Activated CD4-positive, CD25-positive, alpha-beta regulatory T cell treated with anti-CD3 and anti-CD28 coated beads, Interleukin-2, amount 50 U/mL, for 16 hours (primary cell): ENCODE measurements at regions not wholly inside any gene's neighbourhood (a gene's known extent, or its start where the extent isn't known, plus 50 kb on each side); places are given as distances from the start of the nearest gene placed in this dataset.

Source experiments
- DNase-seq: peaks from one replicate; pipeline ENCODE4 v3.0.0-alpha.2; 2020; ENCODE audit warnings: low read depth, low spot score

DNA sequence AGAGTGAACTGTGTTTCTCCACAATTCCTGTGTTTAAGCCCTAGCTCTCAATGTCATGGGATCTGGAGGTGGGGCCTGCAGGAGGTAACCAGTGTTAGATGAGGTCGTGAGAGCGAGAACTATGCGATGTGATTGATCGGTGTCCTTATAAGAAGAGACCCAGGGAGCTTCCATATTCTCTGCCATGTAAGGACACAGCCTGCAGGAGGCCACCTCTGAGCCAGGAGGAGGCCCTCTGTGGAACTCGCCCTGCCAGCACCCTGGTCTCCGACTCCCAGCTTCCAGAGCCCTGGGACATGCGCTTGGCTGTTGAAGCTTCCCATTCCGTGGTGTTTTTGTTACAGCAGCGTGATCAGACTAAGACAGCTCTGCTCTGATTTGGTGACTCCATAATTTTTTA, 255.4 kb downstream of the IRX2 start:
- no peak for DNase-seq

DNA sequence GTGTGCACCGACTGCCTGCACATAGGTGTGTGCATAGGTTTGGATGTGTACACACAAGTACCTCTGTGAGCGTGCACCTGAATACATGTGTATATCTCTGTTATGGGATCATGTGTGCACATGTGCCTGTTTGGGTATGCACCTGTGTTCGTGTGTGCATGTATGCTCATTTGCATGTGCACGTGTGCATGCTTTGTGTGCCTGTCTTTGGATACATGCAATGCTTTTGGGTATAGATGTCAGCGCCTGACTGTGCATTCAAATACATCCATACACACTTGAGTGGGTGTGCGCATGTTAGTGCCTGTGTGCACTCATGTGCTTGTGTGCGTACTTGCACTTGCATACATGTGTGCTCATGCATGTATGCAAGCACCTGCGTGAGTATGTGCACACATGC, 258.1 kb downstream of the IRX2 start:
- DNase-seq, result no peak

DNA sequence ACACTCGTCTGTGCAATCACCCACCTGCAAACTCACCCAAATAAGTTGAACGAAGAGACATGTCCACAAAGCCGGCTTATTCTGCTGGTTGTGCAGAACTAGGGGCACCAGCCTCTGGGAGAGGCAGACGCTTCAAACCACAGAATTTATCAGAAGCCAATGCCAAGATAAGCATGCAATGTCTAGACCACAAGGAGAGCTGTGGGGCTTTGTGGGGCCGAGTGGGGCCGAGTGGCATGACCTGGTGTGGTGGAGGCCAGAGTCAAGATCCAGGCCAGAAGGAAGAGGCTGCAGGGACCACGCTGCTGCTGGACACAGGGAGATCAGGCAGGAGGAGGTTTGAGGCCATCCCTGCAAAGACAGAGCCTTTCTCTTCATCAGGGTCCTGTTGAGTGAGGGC, 259.0 kb downstream of the IRX2 start:
- DNase-seq, result no peak

DNA sequence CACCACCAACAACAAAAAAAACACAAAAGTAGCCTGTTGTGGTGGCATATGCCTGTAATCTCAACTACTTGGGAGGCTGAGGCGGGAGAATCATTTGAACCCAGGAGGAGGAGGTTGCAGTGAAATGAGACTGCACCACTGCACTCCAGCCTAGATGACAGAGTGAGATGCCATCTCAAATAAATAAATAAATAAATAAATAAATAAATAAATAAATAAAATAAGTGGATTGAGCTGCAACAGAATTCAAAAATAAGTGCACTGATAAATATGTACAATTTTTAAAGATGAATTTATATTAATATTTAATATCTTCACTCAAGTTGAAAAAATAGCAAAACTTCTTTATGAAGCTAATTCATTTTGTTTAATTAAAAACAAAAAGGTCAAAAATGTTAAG, 259.6 kb downstream of the IRX2 start:
- DNase-seq, result no peak

DNA sequence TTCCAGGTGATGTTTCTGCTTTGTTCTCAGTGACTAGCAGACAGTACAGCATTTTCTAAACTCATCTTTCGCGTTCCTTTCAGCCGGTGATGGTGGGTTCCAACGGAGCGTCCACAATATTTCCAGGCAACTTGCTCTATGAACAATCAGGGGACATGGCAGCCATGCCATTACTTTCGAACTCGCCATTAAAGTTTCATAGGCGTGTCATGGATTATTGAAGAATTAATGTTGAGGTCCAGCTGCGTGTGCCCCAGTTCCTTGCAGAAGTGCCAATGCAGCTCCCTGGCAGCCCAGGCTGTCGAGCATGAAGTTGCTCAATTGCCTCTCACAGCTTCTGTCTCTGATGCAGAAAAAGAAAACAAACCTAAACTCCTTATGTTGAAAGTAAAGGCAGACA, 262.2 kb downstream of the IRX2 start:
- DNase-seq, result no peak

DNA sequence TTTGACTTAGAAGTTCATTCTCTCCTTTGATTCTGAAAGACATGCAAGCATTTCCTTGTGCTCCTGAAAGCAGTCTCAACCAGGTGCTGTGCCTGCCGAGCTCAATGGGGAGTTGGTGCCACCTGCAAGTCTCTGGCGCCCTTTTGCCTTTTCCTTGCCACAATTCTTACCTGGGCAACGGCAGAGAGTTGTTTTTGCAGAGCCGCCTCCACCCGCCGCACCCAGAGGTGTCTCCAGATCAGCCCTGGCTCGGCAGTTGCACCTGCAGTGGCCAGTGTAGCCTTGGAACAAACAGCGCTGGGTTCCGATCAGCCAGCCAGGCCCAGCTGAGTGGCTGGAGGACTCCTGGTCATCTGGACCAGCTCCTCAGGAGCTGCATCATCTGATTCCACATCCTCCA, 262.9 kb downstream of the IRX2 start:
- no peak for DNase-seq

DNA sequence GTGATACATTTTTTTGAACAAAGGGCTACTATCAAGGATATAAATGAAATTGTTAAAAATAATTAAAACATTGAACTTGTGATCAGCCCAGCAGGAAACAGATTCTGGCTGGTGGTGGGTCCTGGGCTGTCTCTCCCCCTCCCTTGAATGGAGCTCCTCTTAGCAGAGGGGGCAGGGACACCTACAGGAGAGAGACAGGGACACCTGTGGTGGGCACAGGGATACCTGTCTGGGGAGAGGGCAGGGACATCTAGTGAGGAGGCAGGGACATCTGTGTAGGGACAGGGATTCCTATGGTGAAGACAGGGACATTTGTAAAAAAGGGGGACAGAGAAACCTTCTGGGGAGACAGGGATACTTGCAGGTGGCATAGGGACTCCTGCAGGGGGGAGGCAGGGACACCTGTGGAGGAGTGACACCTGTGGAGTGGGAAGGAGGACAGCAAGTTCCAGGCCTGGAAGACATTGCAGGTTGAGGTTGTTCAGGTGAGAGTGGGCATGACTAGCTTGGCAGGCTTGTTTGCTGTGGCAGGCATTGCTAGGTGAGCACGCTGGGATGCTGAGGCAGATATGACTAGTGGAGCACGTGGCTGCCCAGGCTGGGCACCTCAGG, 264.2 kb downstream of the IRX2 start:
- no peak for DNase-seq

DNA sequence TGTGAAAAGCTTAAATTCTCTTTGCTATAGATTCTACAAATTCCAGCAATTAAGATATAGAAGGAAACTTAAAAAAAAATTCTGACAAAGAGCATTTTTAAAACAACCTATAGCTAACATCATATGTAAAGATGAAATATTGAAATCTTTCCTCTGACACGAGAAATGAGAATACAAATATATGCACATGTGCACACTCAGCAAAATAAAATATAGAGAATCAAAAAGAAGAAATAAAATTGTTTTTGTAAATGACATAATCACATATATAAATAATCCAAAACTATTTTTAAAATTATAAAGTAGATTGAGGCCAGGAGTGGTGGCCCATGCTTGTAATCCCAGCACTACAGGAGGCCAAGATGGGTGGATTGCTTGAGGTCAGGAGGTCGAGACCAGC, 265.1 kb downstream of the IRX2 start:
- no peak for DNase-seq

DNA sequence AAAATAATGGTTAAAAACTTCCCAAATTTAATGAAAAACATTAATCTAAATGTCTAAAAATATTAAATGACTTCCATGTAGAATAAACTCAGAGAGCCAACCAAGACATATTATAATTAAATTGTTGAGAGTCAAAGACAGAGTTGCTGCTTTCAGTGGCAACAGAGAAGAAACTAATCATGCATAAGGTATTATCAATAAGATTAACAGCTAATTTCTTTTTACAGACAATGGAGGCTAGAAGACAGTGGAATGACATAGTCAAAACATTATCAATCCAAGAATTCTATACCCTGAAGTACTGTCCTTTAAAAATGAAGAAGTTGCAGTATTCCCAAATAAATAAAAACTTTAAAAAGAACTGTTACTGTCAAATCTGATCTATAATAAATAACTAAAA, 268.7 kb downstream of the IRX2 start:
- no peak for DNase-seq

DNA sequence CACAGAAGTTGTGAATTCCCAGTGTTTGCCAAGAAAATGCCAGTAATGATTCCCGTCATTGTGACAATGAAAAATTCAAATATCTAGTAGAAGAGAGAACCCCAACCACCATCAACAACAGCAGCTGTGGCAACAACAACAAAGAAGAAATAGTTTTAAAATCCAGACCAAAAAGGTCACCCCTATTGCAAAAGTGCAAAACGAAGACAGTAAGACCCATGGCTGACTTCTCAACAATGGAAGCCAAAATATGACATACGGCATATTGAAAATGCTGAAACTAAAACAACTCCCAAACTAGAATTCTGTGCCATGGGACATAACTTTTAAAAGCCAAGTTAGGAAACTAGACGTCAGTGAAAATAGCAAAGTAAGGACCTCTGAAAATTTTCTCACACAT, 270.6 kb downstream of the IRX2 start:
- DNase-seq, result no peak

DNA sequence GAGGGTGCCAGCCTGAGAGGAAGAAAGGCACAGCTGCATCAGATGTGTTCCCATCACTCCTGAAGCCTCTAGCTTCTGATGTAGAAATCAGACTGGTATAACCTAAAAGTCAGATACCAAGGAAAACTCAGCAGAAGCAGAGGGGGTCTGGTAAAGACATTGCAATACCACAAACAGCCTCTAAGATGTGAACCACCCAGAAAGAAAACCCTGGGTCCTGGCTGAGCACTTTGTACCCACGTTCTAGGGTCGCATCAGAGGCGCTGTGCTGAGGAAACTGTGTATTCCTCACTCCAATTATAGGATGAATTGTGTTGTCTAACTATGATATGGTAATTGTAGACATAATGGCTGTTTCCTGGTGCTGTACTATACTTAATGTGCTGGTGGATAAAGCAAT, 275.6 kb downstream of the IRX2 start:
- no peak for DNase-seq

DNA sequence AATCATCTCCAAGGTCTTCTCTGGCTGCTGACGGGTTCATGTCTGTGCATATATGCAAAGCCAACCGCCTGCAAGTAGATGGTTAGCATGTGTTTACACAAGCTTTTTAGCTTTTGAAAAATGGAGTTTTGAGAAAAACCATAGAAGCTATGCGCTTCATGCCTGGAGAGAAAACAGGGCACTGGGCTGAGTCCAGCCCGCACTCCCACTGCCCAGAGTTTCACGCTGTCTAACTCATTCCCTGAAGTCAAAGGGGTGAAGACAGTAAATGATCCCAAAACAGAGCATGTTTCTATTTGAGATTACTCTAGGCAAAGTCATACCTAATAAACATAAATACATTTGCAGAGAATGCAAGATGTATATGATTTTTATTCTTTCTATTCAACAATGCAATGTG, 278.8 kb downstream of the IRX2 start:
- DNase-seq, result no peak

DNA sequence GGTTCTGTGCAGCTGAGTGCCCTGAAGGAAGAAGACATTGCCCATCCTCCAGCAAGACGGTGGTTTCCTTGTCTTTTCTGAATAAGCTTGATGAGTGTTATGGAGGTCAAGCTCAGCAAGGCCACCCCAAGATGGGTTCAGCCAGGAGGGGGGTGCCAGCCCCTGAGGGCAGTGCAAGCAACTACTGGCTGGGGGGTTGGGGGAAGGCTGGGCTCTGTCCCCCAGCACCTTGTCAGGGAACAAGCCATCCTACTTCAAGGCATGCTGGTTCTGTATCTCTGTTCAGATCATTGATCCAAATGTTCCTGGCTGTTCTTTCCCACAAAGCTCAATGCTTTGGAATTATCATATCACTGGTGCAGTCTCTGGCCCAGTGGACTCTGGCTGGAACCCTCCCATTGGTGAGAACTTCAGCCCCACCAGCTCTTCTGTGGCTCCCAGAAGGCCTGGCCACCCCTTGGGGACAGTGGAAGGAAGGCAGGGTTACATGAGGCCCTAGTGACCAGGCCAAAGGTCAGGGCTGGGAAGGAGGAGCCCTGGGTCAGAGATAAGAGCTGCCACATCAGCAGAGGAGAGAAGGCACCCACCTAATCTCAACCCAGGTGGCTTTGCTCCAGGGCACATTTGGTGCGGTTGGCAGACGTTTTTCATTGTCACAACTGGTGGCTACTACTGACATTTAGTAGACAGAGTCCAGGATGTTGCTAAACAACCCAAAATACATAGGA, 280.2 kb downstream of the IRX2 start:
- DNase-seq, result no peak

DNA sequence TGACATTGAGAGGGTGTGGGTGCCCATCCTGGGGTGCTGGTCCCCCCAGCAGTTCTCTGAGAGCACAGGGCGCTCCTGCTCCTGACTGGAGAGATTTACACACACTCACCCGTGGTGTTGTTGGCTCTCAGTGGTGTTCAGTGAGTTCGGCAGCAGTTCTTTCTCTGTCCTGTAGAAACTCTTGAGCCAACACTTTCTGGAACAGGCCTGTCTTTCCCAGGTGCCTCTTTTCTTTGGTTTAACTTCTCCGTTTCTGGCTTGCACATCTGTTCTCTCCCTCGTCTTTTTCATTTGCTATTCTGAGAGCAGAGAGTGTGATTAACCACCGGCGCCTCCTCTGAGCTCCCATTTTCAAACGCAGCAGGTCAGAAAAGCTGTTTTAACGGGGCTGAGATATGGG, 284.5 kb downstream of the IRX2 start:
- DNase-seq, result no peak

DNA sequence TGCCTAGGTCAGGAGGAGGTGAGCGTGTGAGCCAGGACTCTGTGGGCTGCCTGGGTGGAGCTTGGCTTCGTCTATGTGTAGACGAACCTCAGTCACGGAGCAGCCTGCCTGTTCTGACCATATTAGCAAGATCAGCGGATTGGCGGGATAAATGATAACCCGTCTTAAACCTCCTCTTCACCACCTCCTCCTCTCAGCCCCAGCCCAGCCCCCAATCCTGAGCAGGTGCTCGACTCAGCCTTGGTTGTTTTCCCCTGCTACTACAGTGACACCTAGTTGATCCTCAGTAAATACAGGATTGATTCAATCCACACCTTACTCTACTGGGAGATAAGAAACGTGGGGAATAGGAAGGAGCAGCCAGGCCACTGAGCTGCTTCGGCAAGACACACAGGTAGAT, 286.1 kb downstream of the IRX2 start:
- DNase-seq, result no peak

DNA sequence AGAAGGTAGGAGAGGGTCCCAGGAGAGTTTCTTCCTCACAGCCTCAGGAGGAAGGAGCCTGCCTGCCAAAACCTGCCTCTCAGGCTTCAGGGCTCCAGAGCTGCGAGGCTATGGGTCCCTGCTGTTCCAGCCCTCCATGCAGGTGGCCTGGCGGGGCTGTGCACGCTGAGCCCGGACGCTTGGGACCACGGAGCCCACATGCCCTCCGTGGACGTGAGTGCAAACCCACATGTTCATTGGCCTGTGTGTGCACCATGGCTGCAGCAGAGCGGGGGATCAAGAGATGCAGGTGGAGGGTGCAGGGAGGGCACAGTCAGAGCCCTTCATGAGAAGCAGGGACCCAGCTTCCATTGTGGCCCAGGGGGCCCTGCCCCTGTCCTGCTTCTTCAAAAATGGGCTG, 287.3 kb downstream of the IRX2 start:
- DNase-seq, result no peak

DNA sequence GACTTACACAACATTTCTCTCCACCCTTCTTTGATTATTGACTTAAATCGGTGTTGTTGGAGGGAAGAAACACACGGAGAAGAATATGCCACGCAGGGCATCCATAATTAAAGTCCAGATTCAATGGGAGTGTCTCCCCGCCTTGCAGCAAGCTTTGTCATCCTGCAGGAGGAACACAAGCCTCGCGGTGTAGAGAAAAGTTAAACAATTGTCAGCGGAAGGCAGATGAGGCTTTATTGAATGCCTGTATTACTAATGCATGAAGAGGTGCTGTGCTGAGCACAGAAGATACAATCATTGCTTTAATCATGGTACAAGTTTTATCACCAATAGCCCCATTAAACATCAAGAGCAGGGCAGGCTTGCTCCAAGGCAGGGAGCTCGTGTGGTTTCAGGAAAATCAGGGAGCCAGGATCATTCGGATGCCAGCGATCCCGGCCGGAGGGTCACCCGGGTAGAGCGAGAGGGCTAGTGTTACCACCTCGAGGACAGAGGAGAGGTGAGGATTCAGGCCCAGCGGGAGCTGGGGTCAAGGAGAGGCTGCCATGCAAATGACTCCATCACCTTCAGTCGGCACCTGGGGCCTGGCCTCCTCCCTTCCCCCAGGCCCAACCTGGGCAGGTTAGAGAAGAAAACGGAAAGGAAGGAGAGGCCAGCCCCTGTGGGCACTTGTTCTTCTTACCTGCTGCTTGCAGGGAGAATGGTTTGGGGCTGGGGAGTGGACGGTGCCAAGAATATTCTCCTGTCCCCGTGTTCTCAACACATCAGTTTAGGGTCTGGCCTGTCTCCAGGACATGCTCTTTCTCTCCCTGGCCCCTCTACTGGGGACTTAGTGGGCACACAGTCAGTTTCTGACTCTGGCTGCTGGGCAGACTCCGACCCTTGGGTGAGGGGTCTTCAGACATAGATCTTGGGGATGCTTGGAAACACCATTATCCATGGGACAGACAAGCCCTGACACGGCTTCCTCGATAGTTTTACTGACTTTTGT, 289.5 kb downstream of the IRX2 start:
- no peak for DNase-seq

DNA sequence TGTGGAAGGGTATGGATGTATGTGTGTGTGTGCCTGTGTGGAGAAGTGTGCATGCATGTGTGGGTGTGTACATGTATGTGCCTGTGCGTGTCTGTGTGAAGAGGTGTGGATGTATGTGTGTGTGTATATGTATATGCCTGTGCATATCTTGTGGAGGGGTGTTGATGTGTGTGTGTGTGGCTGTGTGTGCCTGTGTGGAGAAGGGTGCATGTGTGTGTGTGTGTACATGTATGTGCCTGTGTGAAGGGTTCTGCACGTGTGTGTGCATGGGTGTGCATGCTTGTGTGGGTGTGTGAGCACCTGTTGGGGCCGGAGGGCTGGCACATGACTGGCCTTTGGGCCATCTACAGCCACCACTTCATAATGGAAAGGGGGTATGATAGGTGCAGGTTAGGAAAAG, 291.4 kb downstream of the IRX2 start:
- DNase-seq, result no peak

DNA sequence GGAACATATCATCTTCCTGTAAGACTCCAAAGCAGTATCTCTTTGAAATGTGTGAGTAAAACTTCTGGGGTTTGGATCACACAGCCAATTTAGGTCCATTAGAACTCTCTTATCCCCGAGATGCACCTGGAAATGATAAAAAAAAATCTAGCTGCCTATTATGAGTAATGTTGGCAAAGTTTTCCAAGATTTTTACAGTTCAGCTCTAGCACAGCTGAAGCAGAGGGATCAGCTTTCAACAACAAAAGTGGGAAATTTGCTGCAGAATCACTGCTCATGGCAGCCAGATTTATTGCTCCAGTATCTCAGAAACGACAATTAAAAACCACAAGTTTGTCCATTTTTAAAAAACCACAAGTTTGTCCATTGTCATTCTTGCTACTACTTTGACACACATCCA, 292.2 kb downstream of the IRX2 start:
- no peak for DNase-seq

DNA sequence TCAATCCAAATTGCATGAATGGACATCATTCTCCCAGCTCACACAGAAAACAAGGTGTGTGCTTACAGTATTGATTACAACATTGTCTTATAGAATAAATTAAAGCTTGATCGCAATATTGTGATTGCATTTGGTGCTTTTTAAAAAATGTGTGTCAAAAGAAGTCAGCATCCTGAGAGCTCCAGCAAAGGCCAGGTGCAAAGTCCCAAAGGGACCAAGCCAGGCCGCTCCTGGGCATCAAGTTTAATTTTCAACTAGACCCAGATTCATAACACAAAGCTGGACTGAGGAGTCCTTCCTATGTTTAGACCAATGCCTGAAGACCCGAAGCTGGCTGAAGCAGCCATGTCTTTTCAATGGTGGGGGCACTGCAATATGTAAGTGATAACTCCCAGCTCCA, 295.6 kb downstream of the IRX2 start:
- DNase-seq, result no peak

DNA sequence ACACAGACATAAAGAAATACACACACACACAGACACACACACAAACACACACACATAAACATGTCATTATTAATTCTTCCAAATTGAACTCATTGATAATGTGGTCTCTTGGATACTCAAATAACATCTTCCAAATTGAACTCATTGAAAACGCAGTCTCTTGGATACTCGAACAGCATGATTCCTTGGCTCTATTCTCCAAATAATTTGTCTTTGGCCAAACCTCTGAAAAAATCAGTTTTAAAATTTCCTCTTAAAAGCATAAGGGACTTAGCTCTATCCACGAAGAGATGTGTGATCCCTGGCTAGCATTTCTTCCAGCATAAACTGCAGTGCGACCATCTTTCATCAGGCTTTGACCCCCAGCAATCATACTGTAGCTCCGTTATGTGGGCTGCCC, 296.6 kb downstream of the IRX2 start:
- DNase-seq, result no peak

DNA sequence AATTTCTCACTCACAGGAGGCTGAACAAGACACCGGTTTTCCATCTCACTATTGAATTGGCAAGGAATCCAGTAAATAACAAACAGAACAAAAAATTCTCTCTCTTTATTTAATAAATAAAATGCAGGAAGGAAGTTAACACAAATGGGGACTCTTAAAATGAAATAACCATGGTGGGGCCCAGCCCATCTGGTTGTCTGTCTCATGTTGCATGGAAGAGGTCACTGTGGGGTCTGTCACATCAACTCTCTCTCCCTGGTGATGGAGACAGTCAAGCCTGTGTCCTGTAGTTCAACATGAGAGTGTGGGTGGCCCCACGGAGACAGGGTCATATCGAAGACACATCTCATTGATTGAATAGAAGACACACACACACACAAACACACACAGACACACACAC, 297.7 kb downstream of the IRX2 start:
- no peak for DNase-seq

DNA sequence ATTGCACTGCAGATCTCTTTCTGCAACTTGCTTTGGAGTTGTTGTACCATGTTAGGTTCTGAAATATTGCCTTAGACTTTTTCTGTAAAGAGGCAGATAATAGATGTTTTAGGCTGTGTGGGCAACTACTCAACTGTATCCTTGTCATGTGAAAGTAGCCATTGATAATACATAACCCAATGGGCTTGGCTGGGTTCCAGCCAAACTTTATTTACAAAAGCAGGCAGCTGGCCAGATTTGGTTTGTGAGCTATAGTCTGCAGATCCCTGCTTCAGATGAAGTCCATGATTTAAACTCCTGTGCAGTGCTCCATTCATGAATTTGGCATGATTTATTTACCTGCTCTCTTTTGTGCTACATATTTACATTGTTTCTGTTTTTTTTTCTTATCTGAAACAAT, 300.4 kb downstream of the IRX2 start:
- no peak for DNase-seq
